ENCODE measurements at regions not wholly inside any gene's neighbourhood (a gene's known extent, or its start where the extent isn't known, plus 50 kb on each side); places are given as distances from the start of the nearest gene placed in this dataset.
"Not testable (repeated sequence)": the region's sequence is repeated elsewhere in the genome, so short reads cannot be mapped to it uniquely, and the experiment has no call there.

DNA sequence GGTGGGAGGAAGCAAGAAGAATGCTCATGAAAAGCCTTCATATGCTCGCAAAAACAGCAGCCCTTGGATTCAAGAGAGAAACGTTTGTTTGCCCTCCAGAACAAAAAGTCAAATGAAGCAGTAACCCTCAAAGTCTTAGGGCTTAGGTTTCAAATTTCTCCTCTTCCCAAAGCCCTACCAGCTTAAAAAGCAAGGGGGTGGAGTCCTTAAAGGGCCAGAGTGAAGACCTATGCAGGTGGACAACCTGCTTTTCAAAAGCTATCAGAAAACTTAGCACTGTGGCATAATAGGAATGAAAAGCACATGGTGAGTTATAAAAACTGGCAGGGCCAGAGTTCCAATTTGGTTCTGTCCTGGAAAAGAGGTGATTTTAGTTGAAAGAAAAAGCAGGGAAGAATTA, 253.3 kb downstream of the NAP1L3 start:
- FAIRE-seq (no peak), DNase-seq (ENCODE audit: insufficient read length, low spot score) (no peak)
- TF ChIP-seq, protein P1, sequence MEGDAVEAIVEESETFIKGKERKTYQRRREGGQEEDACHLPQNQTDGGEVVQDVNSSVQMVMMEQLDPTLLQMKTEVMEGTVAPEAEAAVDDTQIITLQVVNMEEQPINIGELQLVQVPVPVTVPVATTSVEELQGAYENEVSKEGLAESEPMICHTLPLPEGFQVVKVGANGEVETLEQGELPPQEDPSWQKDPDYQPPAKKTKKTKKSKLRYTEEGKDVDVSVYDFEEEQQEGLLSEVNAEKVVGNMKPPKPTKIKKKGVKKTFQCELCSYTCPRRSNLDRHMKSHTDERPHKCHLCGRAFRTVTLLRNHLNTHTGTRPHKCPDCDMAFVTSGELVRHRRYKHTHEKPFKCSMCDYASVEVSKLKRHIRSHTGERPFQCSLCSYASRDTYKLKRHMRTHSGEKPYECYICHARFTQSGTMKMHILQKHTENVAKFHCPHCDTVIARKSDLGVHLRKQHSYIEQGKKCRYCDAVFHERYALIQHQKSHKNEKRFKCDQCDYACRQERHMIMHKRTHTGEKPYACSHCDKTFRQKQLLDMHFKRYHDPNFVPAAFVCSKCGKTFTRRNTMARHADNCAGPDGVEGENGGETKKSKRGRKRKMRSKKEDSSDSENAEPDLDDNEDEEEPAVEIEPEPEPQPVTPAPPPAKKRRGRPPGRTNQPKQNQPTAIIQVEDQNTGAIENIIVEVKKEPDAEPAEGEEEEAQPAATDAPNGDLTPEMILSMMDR (IDR thresholded peaks at IDR 0.05; ENCODE audit: insufficient read depth, missing control alignments) = no peak

DNA sequence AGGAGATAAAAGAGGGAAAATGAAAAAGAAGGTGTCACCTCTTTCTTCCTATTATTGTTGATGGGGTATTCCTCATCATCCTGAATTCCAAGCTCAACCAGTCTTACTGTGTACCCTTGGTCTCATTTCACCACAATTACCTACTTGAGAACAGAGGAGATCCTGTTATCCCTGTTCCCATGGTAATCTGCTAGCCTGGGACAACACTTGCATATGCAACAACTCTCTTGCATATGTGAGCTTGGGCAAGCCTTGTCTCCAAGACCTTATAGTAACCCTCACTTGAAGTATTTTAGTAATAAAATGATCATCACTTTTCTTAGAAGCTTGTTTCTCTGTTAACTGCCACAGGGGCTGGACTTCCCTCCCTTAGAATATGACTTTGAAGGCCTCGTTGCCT, 253.7 kb downstream of the NAP1L3 start:
- no peak for DNase-seq (ENCODE audit: insufficient read length, low spot score)
- TF ChIP-seq, protein P1 (IDR thresholded peaks at IDR 0.05; ENCODE audit: insufficient read depth, missing control alignments) = no peak
- FAIRE-seq = no peak

DNA sequence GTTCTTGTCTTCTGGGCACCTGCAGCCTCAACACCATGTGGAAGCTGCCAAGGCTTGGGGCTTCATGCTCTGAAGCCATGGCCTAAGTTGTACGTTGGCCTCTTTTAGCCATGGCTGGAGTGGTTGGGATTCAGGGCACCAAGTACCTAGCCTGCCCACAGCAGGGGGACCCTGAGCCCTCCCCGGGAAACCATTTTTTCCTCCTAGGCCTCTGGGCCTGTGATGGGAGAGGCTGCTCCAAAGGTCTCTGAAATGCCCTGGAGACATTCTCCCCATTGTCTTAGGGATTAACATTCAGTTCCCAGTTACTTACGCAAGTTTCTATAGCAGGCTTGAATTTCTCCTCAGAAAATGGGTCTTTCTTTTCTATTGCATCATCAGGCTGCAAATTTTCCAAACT, 269.3 kb downstream of the NAP1L3 start:
- DNase-seq (ENCODE audit: insufficient read length, low spot score) (no peak), FAIRE-seq (no peak)

DNA sequence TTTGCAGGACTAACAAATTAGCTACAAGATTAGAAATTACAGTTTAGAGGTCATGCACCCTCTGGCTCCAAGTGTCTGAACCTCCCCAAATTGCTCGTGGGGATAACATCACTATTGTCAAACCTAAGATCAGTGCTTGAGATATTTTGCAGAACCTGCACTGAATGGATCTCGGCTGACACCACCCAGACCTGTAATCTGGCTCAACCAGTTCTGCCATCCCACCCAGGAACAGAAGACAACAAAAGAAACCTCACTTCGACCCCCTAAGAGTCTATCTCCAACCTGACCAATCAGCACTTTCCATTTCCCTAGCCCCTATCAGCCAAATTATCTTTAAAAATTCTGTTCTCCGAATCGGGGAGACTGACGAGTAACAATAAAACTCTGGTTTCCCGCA, 318.7 kb downstream of the NAP1L3 start:
- DNase-seq (ENCODE audit: insufficient read length, low spot score) (no peak), FAIRE-seq (no peak)
- TF ChIP-seq, protein P1 (IDR thresholded peaks at IDR 0.05; ENCODE audit: insufficient read depth, missing control alignments) = no peak

More for the DNA sequence above, 269.3 kb downstream of the NAP1L3 start:
- TF ChIP-seq, protein P1 (IDR thresholded peaks at IDR 0.05; ENCODE audit: insufficient read depth, missing control alignments) = no peak

DNA sequence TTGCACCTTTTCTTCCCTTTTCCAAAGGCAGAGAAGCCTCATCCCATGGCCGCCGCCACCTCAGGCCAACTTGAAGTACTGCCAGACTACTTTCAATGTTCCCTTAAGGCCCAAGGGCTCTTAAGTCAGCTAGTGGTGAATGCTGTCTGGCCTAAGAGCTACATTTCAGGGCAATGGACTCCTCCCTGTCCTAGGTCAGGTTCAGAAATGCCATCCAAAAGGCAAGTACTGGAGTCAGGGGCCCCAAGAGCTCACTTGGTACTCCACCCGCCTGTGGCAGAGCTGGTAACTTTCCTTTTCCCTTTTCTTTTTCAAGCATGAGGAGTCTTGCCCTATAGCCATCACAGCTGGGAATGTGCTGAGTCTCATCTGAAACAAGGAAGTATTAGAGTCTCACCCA, 327.1 kb downstream of the NAP1L3 start:
- FAIRE-seq (no peak), DNase-seq (ENCODE audit: insufficient read length, low spot score) (no peak)
- TF ChIP-seq, protein P1 (IDR thresholded peaks at IDR 0.05; ENCODE audit: insufficient read depth, missing control alignments) = no peak

DNA sequence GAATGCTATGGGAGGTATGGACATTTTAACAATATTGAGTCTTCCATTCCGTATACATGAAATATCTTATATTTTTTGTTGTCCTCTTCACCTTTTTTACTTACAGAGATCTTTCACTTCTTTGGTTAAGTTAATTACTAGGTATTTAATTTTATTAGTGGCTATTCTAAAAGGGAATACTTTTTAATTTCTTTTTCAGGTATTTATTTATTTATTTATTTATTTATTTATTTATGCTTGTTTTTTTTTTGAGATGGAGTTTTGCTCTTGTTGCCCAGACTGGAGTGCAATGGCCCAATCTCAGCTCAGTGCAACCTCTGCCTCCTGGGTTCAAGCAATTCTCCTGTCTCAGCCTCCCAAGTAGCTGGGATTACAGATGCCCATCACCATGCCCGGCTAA, 329.1 kb downstream of the NAP1L3 start:
- not testable (repeated sequence) for DNase-seq (ENCODE audit: insufficient read length, low spot score); FAIRE-seq

DNA sequence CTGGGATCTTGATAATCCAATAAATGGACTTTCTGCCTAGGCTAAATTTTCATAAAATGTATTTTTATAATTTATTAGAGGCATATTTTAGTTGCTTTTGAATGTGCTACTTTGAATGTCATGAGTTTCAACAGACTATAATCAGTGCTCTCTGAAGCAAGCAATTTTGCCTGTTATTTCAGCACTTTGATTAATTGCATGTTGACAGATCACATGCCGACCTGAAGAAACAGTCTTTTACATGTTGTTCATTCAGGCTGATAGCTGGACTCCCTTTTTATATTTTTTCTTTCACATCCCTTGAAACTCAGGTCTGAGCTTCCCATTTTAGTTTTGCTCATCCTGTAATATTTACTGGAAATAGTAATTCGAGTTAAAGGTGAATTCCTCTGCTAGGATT, 341.0 kb downstream of the NAP1L3 start:
- no peak for FAIRE-seq
- TF ChIP-seq, protein P1 (IDR thresholded peaks at IDR 0.05; ENCODE audit: insufficient read depth, missing control alignments) = no peak
- DNase-seq (ENCODE audit: insufficient read length, low spot score) = no peak

DNA sequence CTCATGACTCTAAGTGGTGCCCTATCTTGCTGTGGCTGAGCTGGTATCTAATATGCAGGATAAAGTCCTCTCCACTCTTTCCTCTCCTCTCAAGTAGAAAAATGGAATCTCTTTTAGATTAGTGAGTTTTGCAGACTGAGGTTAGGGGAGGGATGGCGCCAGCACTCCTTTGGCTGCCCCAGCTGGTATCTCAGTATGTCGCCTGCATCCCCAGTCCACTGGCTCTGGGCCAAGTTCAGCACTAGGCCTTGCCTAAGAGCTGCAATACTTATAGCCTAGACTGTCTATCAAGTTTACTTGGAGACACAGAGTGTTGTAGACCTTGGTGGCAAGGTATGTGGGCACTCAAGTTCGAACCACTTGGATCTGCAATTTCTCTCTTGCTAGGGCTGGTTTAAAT, 351.3 kb downstream of the NAP1L3 start:
- TF ChIP-seq, protein P1 (IDR thresholded peaks at IDR 0.05; ENCODE audit: insufficient read depth, missing control alignments) = no peak
- DNase-seq (ENCODE audit: insufficient read length, low spot score) (no peak), FAIRE-seq (no peak)

All from D721Med (cell line).